ENCODE measurements at regions not wholly inside any gene's neighbourhood (a gene's known extent, or its start where the extent isn't known, plus 50 kb on each side); places are given as distances from the start of the nearest gene placed in this dataset.

DNA sequence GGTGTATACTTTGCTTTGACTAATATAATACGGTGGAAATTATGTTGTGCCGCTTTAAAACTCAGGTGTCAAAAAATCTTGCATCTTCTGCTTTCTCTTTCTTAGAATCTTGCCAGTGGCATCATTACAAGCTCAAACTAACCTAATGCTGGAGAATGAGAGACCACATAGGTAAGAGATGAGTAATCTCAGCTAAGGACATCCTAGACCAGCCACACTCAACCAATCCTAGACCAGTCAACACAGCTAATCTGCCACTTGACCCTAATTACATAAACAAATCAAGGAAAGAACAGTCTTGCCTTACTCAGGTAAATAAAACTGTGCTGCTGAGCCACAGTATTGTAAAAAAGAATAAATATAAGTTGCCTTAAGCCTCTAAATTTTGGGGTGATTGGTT is 1323.9 kb upstream of the SPRY2 start:
- intact Hi-C loops (cut with micrococcal nuclease) = no loop called here

More for the DNA sequence above, 1323.9 kb upstream of the SPRY2 start:
- no peaks in the 10 kb centered on the region for H3K4me1 ChIP-seq (ENCODE audit: control insufficient read depth, insufficient read depth, low read length)
- no peaks in the 10 kb centered on the region for H3K36me3 ChIP-seq (ENCODE audit: control insufficient read depth, insufficient read depth, low read length)
- no peak overlapping the region for H3K9ac ChIP-seq (ENCODE audit: low read depth, low read length)
- H3K18ac ChIP-seq (ENCODE audit: low read depth, low read length) = no peak overlapping the region
- no peaks in the 10 kb centered on the region for H4K20me1 ChIP-seq (ENCODE audit: insufficient read depth, low read length)
- H3K14ac ChIP-seq (replicated peaks; ENCODE audit: low read depth, low read length) = no peak overlapping the region
- ChIA-PET CTCF (interaction anchor here (0.6 kb wide), 1 partner anchor 489 kb away, joined by 3 read pairs; no protein-coding TSS in a partner anchor), POLR2A (ENCODE audit: unreplicated experiment) (no interaction called here)
- no TSS peak for BruUV-seq (replicated peaks)
- H2BK15ac ChIP-seq (ENCODE audit: low read depth, low read length) = no peak overlapping the region
- H3K4me2 ChIP-seq (ENCODE audit: low read depth, low read length) = no peak overlapping the region
- no CpG with 5 or more reads among the region's 2 CpGs for WGBS, 2 experiments (ENCODE audit: extremely low coverage in 2 of 2, insufficient read length in 1 of 2)
- no peak overlapping the region for H3K56ac ChIP-seq (ENCODE audit: extremely low read depth, insufficient read depth, low read length)
- no peak overlapping the region for H2AFZ ChIP-seq (replicated peaks; ENCODE audit: low read length, poor library complexity)
- H3K23ac ChIP-seq (ENCODE audit: low read depth, low read length) = no peak overlapping the region
- H2BK20ac ChIP-seq (ENCODE audit: low read depth, low read length) = no peak overlapping the region
- H4K91ac ChIP-seq (ENCODE audit: insufficient read depth, low read depth, low read length) = no peak overlapping the region
- H3K9me1 ChIP-seq (ENCODE audit: insufficient read depth, low read length) = no peaks in the 10 kb centered on the region
- H2BK5ac ChIP-seq (ENCODE audit: low read depth, low read length, poor library complexity, severe bottlenecking) = no peak overlapping the region
- in situ Hi-C loops (cut with MboI; ENCODE audit: low sequenced_read_pairs) (no loop called here), dilution Hi-C loops (cut with HindIII; ENCODE audit: low sequenced_read_pairs, unreplicated experiment) (no loop called here)
- TF ChIP-seq RFX5 (IDR thresholded peaks at IDR 0.05; ENCODE audit: low read depth, low read length) = no peak
- TF ChIP-seq CEBPB (IDR thresholded peaks at IDR 0.05; ENCODE audit: low read depth, low read length) = no peak
- TF ChIP-seq CHD1 (IDR thresholded peaks at IDR 0.05; ENCODE audit: low read depth, low read length) = no peak
- no peak for TF ChIP-seq MAZ (IDR thresholded peaks at IDR 0.05; ENCODE audit: borderline replicate concordance, low read depth, low read length)
- TF ChIP-seq, protein P1, sequence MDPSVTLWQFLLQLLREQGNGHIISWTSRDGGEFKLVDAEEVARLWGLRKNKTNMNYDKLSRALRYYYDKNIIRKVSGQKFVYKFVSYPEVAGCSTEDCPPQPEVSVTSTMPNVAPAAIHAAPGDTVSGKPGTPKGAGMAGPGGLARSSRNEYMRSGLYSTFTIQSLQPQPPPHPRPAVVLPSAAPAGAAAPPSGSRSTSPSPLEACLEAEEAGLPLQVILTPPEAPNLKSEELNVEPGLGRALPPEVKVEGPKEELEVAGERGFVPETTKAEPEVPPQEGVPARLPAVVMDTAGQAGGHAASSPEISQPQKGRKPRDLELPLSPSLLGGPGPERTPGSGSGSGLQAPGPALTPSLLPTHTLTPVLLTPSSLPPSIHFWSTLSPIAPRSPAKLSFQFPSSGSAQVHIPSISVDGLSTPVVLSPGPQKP (IDR thresholded peaks at IDR 0.05; ENCODE audit: borderline replicate concordance, low read depth, low read length) = no peak
- TF ChIP-seq RCOR1 (IDR thresholded peaks at IDR 0.05; ENCODE audit: insufficient replicate concordance, low read length) = no peak
- TF ChIP-seq RAD21 (IDR thresholded peaks at IDR 0.05; ENCODE audit: low read length) = no peak
- TF ChIP-seq, protein P2, sequence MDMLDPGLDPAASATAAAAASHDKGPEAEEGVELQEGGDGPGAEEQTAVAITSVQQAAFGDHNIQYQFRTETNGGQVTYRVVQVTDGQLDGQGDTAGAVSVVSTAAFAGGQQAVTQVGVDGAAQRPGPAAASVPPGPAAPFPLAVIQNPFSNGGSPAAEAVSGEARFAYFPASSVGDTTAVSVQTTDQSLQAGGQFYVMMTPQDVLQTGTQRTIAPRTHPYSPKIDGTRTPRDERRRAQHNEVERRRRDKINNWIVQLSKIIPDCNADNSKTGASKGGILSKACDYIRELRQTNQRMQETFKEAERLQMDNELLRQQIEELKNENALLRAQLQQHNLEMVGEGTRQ (IDR thresholded peaks at IDR 0.05; ENCODE audit: low read depth, low read length) = no peak
- no peak for TF ChIP-seq FOS (IDR thresholded peaks at IDR 0.05; ENCODE audit: low read depth, low read length)
- TF ChIP-seq NFE2L2 (IDR thresholded peaks at IDR 0.05; ENCODE audit: low read depth, low read length) = no peak
- TF ChIP-seq MXI1 (IDR thresholded peaks at IDR 0.05; ENCODE audit: borderline replicate concordance, low read depth, low read length) = no peak
- no peak for TF ChIP-seq SMC3 (IDR thresholded peaks at IDR 0.05; ENCODE audit: low read depth, low read length)
- TF ChIP-seq BHLHE40 (IDR thresholded peaks at IDR 0.05; ENCODE audit: low read depth, low read length) = no peak
- no peak for TF ChIP-seq MAFK (IDR thresholded peaks at IDR 0.05; ENCODE audit: low read depth, low read length)
- TF ChIP-seq POLR2A (IDR thresholded peaks at IDR 0.05; ENCODE audit: low read depth, low read length) = no peak
- TF ChIP-seq, protein P3, sequence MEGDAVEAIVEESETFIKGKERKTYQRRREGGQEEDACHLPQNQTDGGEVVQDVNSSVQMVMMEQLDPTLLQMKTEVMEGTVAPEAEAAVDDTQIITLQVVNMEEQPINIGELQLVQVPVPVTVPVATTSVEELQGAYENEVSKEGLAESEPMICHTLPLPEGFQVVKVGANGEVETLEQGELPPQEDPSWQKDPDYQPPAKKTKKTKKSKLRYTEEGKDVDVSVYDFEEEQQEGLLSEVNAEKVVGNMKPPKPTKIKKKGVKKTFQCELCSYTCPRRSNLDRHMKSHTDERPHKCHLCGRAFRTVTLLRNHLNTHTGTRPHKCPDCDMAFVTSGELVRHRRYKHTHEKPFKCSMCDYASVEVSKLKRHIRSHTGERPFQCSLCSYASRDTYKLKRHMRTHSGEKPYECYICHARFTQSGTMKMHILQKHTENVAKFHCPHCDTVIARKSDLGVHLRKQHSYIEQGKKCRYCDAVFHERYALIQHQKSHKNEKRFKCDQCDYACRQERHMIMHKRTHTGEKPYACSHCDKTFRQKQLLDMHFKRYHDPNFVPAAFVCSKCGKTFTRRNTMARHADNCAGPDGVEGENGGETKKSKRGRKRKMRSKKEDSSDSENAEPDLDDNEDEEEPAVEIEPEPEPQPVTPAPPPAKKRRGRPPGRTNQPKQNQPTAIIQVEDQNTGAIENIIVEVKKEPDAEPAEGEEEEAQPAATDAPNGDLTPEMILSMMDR (conservative IDR thresholded peaks at IDR 0.05; ENCODE audit: low read depth, low read length) = no peak
- no peak for DNase-seq
- no peaks in the 10 kb centered on the region for H3K9me3 ChIP-seq (ENCODE audit: control insufficient read depth, insufficient read depth, low read length)
- H4K5ac ChIP-seq (ENCODE audit: low read depth, low read length) = no peak overlapping the region
- no peaks in the 10 kb centered on the region for H3K79me1 ChIP-seq (ENCODE audit: low read depth in 1 of 2, low read length in 2 of 2)
- H3K4ac ChIP-seq (ENCODE audit: low read depth, low read length) = no peak overlapping the region
- no peak overlapping the region for H4K8ac ChIP-seq (ENCODE audit: low read depth in 2 of 2, low read length in 2 of 2)
- H3K27me3 ChIP-seq (ENCODE audit: control insufficient read depth, insufficient read depth, low read length) = no peaks in the 10 kb centered on the region
- H2AK5ac ChIP-seq (ENCODE audit: low read depth, low read length) = no peak overlapping the region
- no peak for ATAC-seq (ENCODE audit: low read depth)
- H3K4me3 ChIP-seq (ENCODE audit: insufficient read depth, low read depth, low read length) = no peak overlapping the region
- no peak overlapping the region for H2BK120ac ChIP-seq (ENCODE audit: low read depth, low read length)
- H3K27ac ChIP-seq (ENCODE audit: insufficient read depth, low read length) = no peak overlapping the region
- H2AK9ac ChIP-seq (replicated peaks; ENCODE audit: low read depth, low read length, poor library complexity) = no peak overlapping the region

Data from IMR-90 (cell line).